ENCODE measurements at regions not wholly inside any gene's neighbourhood (a gene's known extent, or its start where the extent isn't known, plus 50 kb on each side); places are given as distances from the start of the nearest gene placed in this dataset.

DNA sequence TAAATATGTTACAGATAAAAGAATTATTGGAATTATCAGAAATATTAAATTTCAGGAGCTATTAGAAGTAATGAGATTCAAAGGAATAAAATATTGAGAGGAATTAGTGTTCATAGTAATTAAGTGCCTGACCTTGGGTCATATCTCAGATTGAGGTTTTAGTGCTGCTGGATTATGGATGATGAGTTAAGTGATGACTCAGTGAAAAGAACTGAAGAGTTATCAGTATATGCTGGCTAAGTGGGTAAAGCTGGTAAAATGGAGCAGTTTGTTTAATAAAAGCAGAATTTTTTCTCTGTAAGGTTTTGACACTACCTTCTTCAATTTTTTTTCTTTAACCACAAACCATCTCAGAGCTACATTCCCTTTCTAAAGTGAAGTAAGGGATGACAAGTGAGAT is 206.7 kb downstream of the MANEA start:
- TF ChIP-seq, protein P1, sequence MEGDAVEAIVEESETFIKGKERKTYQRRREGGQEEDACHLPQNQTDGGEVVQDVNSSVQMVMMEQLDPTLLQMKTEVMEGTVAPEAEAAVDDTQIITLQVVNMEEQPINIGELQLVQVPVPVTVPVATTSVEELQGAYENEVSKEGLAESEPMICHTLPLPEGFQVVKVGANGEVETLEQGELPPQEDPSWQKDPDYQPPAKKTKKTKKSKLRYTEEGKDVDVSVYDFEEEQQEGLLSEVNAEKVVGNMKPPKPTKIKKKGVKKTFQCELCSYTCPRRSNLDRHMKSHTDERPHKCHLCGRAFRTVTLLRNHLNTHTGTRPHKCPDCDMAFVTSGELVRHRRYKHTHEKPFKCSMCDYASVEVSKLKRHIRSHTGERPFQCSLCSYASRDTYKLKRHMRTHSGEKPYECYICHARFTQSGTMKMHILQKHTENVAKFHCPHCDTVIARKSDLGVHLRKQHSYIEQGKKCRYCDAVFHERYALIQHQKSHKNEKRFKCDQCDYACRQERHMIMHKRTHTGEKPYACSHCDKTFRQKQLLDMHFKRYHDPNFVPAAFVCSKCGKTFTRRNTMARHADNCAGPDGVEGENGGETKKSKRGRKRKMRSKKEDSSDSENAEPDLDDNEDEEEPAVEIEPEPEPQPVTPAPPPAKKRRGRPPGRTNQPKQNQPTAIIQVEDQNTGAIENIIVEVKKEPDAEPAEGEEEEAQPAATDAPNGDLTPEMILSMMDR (IDR thresholded peaks at IDR 0.05; ENCODE audit: insufficient read depth, low read depth, low read length) = no peak
- no peak for TF ChIP-seq EZH2 (IDR thresholded peaks at IDR 0.05; ENCODE audit: insufficient read depth, low read length)
- H3K4me1 ChIP-seq (ENCODE audit: insufficient read depth, low read length) = no peaks in the 10 kb centered on the region
- H4K20me1 ChIP-seq (ENCODE audit: insufficient read depth, low read length) = no peaks in the 10 kb centered on the region
- no peaks in the 10 kb centered on the region for H3K27me3 ChIP-seq (ENCODE audit: insufficient read depth, low read length)
- no peak overlapping the region for H2AFZ ChIP-seq (ENCODE audit: low read depth, low read length)
- no peaks in the 10 kb centered on the region for H3K9me3 Mint-ChIP-seq (ENCODE audit: unreplicated experiment)
- H3K79me2 ChIP-seq (ENCODE audit: insufficient read depth, low read length) = no peaks in the 10 kb centered on the region
- no peak overlapping the region for H3K4me2 ChIP-seq (ENCODE audit: low read length)
- no peak overlapping the region for H3K9ac ChIP-seq (ENCODE audit: low read length)
- H3K36me3 ChIP-seq (ENCODE audit: insufficient read depth, low read length) = no peaks in the 10 kb centered on the region
- peaks cover 4% of the 10 kb centered on the region for H3K4me1 Mint-ChIP-seq (ENCODE audit: low read depth, unreplicated experiment)
- no peaks in the 10 kb centered on the region for H3K9me3 ChIP-seq (ENCODE audit: insufficient read depth, low read depth, low read length)
- no peaks in the 10 kb centered on the region for H3K36me3 Mint-ChIP-seq (ENCODE audit: low read depth, unreplicated experiment)
- no peak overlapping the region for H3K27ac Mint-ChIP-seq (ENCODE audit: unreplicated experiment)
- H3K4me3 Mint-ChIP-seq (ENCODE audit: unreplicated experiment) = no peak overlapping the region
- no peak for DNase-seq (ENCODE audit: low read depth)
- FAIRE-seq = no peak
- H3K27me3 Mint-ChIP-seq (ENCODE audit: low read depth, unreplicated experiment) = no peaks in the 10 kb centered on the region
- no peak overlapping the region for H3K27ac ChIP-seq (ENCODE audit: low read depth, low read length)
- no peak overlapping the region for H3K4me3 ChIP-seq (ENCODE audit: insufficient read depth, low read depth, low read length)

DNA sequence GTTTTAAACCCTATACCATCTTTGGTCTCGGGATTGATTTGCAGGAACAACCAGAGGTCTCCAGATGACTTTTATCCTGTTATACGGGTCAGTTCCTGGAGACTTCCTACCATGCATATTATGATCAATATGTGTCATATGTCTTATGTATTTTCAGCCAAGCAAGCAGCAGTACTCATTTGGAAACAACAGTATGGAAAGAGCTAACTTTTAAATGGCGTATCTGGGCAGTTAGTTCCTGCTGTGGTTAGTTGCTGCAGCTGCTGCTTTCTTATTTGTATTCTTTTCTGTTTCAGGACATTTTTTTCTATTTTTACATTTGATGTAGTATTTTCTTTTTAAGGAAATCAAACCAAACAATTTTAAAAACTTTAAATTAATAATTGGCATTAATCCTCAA is 207.5 kb downstream of the MANEA start:
- no peak overlapping the region for H3K4me3 Mint-ChIP-seq (ENCODE audit: unreplicated experiment)
- no peak for FAIRE-seq

DNA sequence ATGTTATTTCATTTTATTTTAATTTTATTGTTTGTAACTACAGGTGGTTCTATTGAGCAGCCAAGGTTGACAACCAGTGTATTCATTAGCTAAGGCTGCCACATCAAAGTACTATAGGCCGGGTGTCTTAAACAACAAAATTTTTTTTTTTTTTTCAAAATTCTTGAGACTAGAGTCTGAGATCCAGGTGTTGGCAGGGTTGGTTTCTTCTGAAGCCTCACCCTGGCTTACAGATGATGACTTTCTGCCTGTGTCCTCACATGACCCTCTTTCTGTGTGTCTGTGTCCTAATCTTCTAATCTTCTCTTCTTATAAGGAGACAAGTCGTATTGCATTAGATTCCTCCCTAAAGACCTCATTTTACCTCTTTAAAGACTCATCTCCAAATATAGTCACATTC is 208.4 kb downstream of the MANEA start:
- Histone ChIP-seq H3K4me2 (ENCODE audit: low read length) (no peak overlapping the region), H3K4me1 (ENCODE audit: insufficient read depth, low read length) (no peaks in the 10 kb centered on the region), H3K9me3 (ENCODE audit: insufficient read depth, low read depth, low read length) (no peaks in the 10 kb centered on the region), H2AFZ (ENCODE audit: low read depth, low read length) (no peak overlapping the region), H3K27ac (ENCODE audit: low read depth, low read length) (no peak overlapping the region), H4K20me1 (ENCODE audit: insufficient read depth, low read length) (no peaks in the 10 kb centered on the region), H3K4me3 (ENCODE audit: insufficient read depth, low read depth, low read length) (no peak overlapping the region), H3K79me2 (ENCODE audit: insufficient read depth, low read length) (no peaks in the 10 kb centered on the region), H3K36me3 (ENCODE audit: insufficient read depth, low read length) (no peaks in the 10 kb centered on the region), H3K27me3 (ENCODE audit: insufficient read depth, low read length) (no peaks in the 10 kb centered on the region), H3K9ac (ENCODE audit: low read length) (no peak overlapping the region)
- TF ChIP-seq, protein P1 (IDR thresholded peaks at IDR 0.05; ENCODE audit: insufficient read depth, low read depth, low read length) = no peak
- no peak for DNase-seq (ENCODE audit: low read depth)
- no peak overlapping the region for H3K4me3 Mint-ChIP-seq (ENCODE audit: unreplicated experiment)
- H3K27me3 Mint-ChIP-seq (ENCODE audit: low read depth, unreplicated experiment) = no peaks in the 10 kb centered on the region
- no peaks in the 10 kb centered on the region for H3K36me3 Mint-ChIP-seq (ENCODE audit: low read depth, unreplicated experiment)
- FAIRE-seq = no peak
- H3K9me3 Mint-ChIP-seq (ENCODE audit: unreplicated experiment) = no peaks in the 10 kb centered on the region
- H3K27ac Mint-ChIP-seq (ENCODE audit: unreplicated experiment) = no peak overlapping the region
- peaks cover 4% of the 10 kb centered on the region for H3K4me1 Mint-ChIP-seq (ENCODE audit: low read depth, unreplicated experiment)

More for the DNA sequence above, 207.5 kb downstream of the MANEA start:
- Mint-ChIP-seq H3K9me3 (ENCODE audit: unreplicated experiment) (no peaks in the 10 kb centered on the region), H3K36me3 (ENCODE audit: low read depth, unreplicated experiment) (no peaks in the 10 kb centered on the region), H3K27ac (ENCODE audit: unreplicated experiment) (no peak overlapping the region), H3K4me1 (ENCODE audit: low read depth, unreplicated experiment) (peaks cover 4% of the 10 kb centered on the region), H3K27me3 (ENCODE audit: low read depth, unreplicated experiment) (no peaks in the 10 kb centered on the region)
- Histone ChIP-seq H3K27ac (ENCODE audit: low read depth, low read length) (no peak overlapping the region), H3K36me3 (ENCODE audit: insufficient read depth, low read length) (no peaks in the 10 kb centered on the region), H3K4me1 (ENCODE audit: insufficient read depth, low read length) (no peaks in the 10 kb centered on the region), H3K9ac (ENCODE audit: low read length) (no peak overlapping the region), H3K27me3 (ENCODE audit: insufficient read depth, low read length) (no peaks in the 10 kb centered on the region), H3K79me2 (ENCODE audit: insufficient read depth, low read length) (no peaks in the 10 kb centered on the region), H3K4me3 (ENCODE audit: insufficient read depth, low read depth, low read length) (no peak overlapping the region), H3K9me3 (ENCODE audit: insufficient read depth, low read depth, low read length) (no peaks in the 10 kb centered on the region), H3K4me2 (ENCODE audit: low read length) (no peak overlapping the region), H2AFZ (ENCODE audit: low read depth, low read length) (no peak overlapping the region), H4K20me1 (ENCODE audit: insufficient read depth, low read length) (no peaks in the 10 kb centered on the region)
- TF ChIP-seq, protein P1 (IDR thresholded peaks at IDR 0.05; ENCODE audit: insufficient read depth, low read depth, low read length) = no peak
- no peak for TF ChIP-seq EZH2 (IDR thresholded peaks at IDR 0.05; ENCODE audit: insufficient read depth, low read length)
- no peak for DNase-seq (ENCODE audit: low read depth)

All from astrocyte (in vitro differentiated cells and primary cell).